GM12878 (cell line): ENCODE measurements at regions not wholly inside any gene's neighbourhood (a gene's known extent, or its start where the extent isn't known, plus 50 kb on each side); places are given as distances from the start of the nearest gene placed in this dataset.

Source experiments
- ATAC-seq: fragments of 200-7000 bp; cut with Tn5 transposase; 3 replicates; pipeline ENCODE4 v1.9.1; 2020; ENCODE audit warnings: mild to moderate bottlenecking, moderate library complexity
- BruUV-seq: library from RNA; stranded (reverse); fragments of 400-500 nt; replicated peaks from 2 replicates; lab custom pipeline; 2021; lab: Mats Ljungman, UMichigan
- CTCF ChIA-PET: fragments of 300-600 bp; sonication (Branson Sonifier 250); formaldehyde crosslinking; extraction: SDS; loops from one replicate; lab custom pipeline; 2021; ENCODE audit warnings: inconsistent platforms; lab: Yijun Ruan, JAX
- POLR2A ChIA-PET: fragments of 350-600 bp; formaldehyde crosslinking; extraction: SDS; loops from one replicate; lab custom pipeline; 2021; ENCODE audit warnings: inconsistent platforms; lab: Charles Lee
- RAD21 ChIA-PET: fragments of 300-600 bp; sonication (Branson Sonifier 250); formaldehyde crosslinking; loops from one replicate; lab custom pipeline; 2023; ENCODE audit warnings: antibody characterized with exemption; ENCODE audit not compliant: unreplicated experiment; lab: Charles Lee
- SMC1A ChIA-PET: fragments of 300-600 bp; sonication (Branson Sonifier 250); formaldehyde crosslinking; loops from one replicate; lab custom pipeline; 2023; ENCODE audit not compliant: unreplicated experiment, uncharacterized antibody; lab: Charles Lee
- DNase-seq: peaks from one replicate; pipeline ENCODE4 v3.0.0-alpha.2; 2011; ENCODE audit warnings: low read depth, low spot score
- FAIRE-seq: peaks from 3 replicates; lab custom pipeline; 2011; peaks lifted over from hg19 to GRCh38; lab: Jason Lieb, UNC
- H2AFZ ChIP-seq: 2 replicates; pipeline ENCODE4 v1.6.0; 2011; ENCODE audit warnings: low read depth, low read length, control low read depth; ENCODE audit not compliant: control insufficient read depth
- H3K27ac ChIP-seq: 2 replicates; pipeline ENCODE4 v1.5.1; 2011; ENCODE audit warnings: control low read depth; ENCODE audit not compliant: control insufficient read depth, insufficient read depth
- H3K27me3 ChIP-seq, 2 experiments: replicated peaks in 1 of 2; 2 replicates each; pipeline versions ENCODE4 v1.6.0 to v1.6.1; 2011; ENCODE audit warnings: low read length in 1 of 2; ENCODE audit not compliant: control insufficient read depth in 2 of 2, insufficient read depth in 2 of 2
- H3K36me3 ChIP-seq, 2 experiments: 2 replicates each; pipeline ENCODE4 v1.5.1; 2011; ENCODE audit warnings: low read length in 1 of 2; ENCODE audit not compliant: control insufficient read depth in 2 of 2, insufficient read depth in 2 of 2
- H3K4me1 ChIP-seq: 2 replicates; pipeline ENCODE4 v1.6.1; 2011; ENCODE audit warnings: mild to moderate bottlenecking, low read length, moderate library complexity, mixed read lengths; ENCODE audit not compliant: control insufficient read depth, insufficient read depth
- H3K4me2 ChIP-seq: 2 replicates; pipeline ENCODE4 v1.6.0; 2011; ENCODE audit warnings: control low read depth; ENCODE audit not compliant: control insufficient read depth, insufficient read depth
- H3K4me3 ChIP-seq: fragments of 200-600 bp; sonication (generic); 2 replicates; pipeline ENCODE4 v1.5.1; 2016
- H3K79me2 ChIP-seq: 2 replicates; pipeline ENCODE4 v1.6.0; 2011; ENCODE audit warnings: low read length; ENCODE audit not compliant: control insufficient read depth, insufficient read depth
- H3K9ac ChIP-seq: 2 replicates; pipeline ENCODE4 v1.8.0; 2011; ENCODE audit warnings: low read length, control low read depth, mixed read lengths; ENCODE audit not compliant: control insufficient read depth, insufficient read depth
- H3K9me3 ChIP-seq: replicated peaks from 3 replicates; pipeline ENCODE4 v1.5.1; 2011; ENCODE audit warnings: mild to moderate bottlenecking, low read length; ENCODE audit not compliant: control insufficient read depth, insufficient read depth
- H4K20me1 ChIP-seq: 2 replicates; pipeline ENCODE4 v1.6.0; 2011; ENCODE audit not compliant: control insufficient read depth, insufficient read depth
- BRCA1 ChIP-seq: IDR thresholded peaks from 2 replicates; pipeline ENCODE4 v1.6.1; 2011; ENCODE audit warnings: low read depth, low read length, improper control_type of control experiment
- CBX3 ChIP-seq: fragments of 200-600 bp; sonication (generic); IDR thresholded peaks from 2 replicates; pipeline ENCODE4 v1.6.1; 2016; ENCODE audit warnings: low read depth, borderline replicate concordance
- CHD4 ChIP-seq: fragments of 200-600 bp; sonication (generic); IDR thresholded peaks from 2 replicates; pipeline ENCODE4 v1.6.1; 2016; ENCODE audit warnings: mild to moderate bottlenecking
- EED ChIP-seq: sonication (generic); IDR thresholded peaks from 2 replicates; pipeline ENCODE4 v1.6.1; 2016; ENCODE audit warnings: antibody characterized with exemption, low read depth
- EP300 ChIP-seq, 2 experiments: fragments of 150-350 bp in 1 of 2; IDR thresholded peaks; 2 replicates each; pipeline ENCODE4 v1.6.1; 2011 to 2012; ENCODE audit warnings: low read depth in 2 of 2, low read length in 2 of 2, borderline replicate concordance in 1 of 2, improper control_type of control experiment in 1 of 2, inconsistent platforms in 1 of 2; ENCODE audit not compliant: control insufficient read depth in 1 of 2
- FOXM1 ChIP-seq: IDR thresholded peaks from 2 replicates; pipeline ENCODE4 v1.6.1; 2012; ENCODE audit warnings: low read depth, mild to moderate bottlenecking, inconsistent platforms, low read length, moderate library complexity
- KLF5 ChIP-seq: fragments of 450-650 bp; IDR thresholded peaks from 2 replicates; pipeline ENCODE4 v1.6.1; 2014; ENCODE audit warnings: mild to moderate bottlenecking; ENCODE audit not compliant: partially characterized antibody
- MEF2B ChIP-seq: fragments of 450-650 bp; IDR thresholded peaks from 2 replicates; pipeline ENCODE4 v1.6.1; 2018; ENCODE audit warnings: mild to moderate bottlenecking, moderate library complexity; ENCODE audit not compliant: partially characterized antibody, poor library complexity, severe bottlenecking
- MYC ChIP-seq: IDR thresholded peaks from 2 replicates; pipeline ENCODE4 v1.6.1; 2011; ENCODE audit warnings: mild to moderate bottlenecking, low read length, moderate library complexity, inconsistent platforms; ENCODE audit not compliant: insufficient read depth, insufficient replicate concordance, insufficient read length, severe bottlenecking
- POLR2AphosphoS2 ChIP-seq: IDR thresholded peaks from 2 replicates; pipeline ENCODE4 v1.6.1; 2011; ENCODE audit warnings: low read depth, mild to moderate bottlenecking, low read length, improper control_type of control experiment, moderate library complexity
- POU2F2 ChIP-seq: IDR thresholded peaks from 3 replicates; pipeline ENCODE4 v1.6.1; 2011; ENCODE audit warnings: low read depth, mild to moderate bottlenecking, low read length, borderline replicate concordance
- RAD21 ChIP-seq: IDR thresholded peaks from 2 replicates; pipeline ENCODE4 v1.6.1; 2011; ENCODE audit warnings: mild to moderate bottlenecking, low read depth, low read length, moderate library complexity; ENCODE audit not compliant: insufficient read depth
- RAD51 ChIP-seq: fragments of 450-650 bp; IDR thresholded peaks from 2 replicates; pipeline ENCODE4 v1.6.1; 2016; ENCODE audit warnings: moderate library complexity, mild to moderate bottlenecking, inconsistent platforms
- SIX5 ChIP-seq: IDR thresholded peaks from 2 replicates; pipeline ENCODE4 v1.6.1; 2011; ENCODE audit warnings: mild to moderate bottlenecking, low read depth, low read length, moderate library complexity; ENCODE audit not compliant: severe bottlenecking
- SREBF1 ChIP-seq: IDR thresholded peaks from 2 replicates; pipeline ENCODE4 v1.6.1; 2012; ENCODE audit warnings: mild to moderate bottlenecking, low read length
- SREBF2 ChIP-seq: IDR thresholded peaks from 2 replicates; pipeline ENCODE4 v1.6.1; 2012; ENCODE audit warnings: mild to moderate bottlenecking, low read length
- ZNF274 ChIP-seq: IDR thresholded peaks from one replicate; pipeline ENCODE4 v1.8.0; 2011; ENCODE audit not compliant: insufficient read length, insufficient read depth
- WGBS: methylation state at CpG from one replicate; pipeline ENCODE4 v1.1.6; 2016; ENCODE audit warnings: low lambda C conversion rate; ENCODE audit not compliant: insufficient replicate concordance, insufficient coverage; ENCODE audit errors: missing lambda C conversion rate; 5-methylcytosine and 5-hydroxymethylcytosine counted together
- in situ Hi-C: fragments of 300-500 bp; cut with MboI; formaldehyde crosslinking; loops from 9 replicates; pipeline ENCODE4 v1.14.3; 2018; ENCODE audit warnings: mixed read lengths
- intact Hi-C: fragments of 100-400 bp; cut with micrococcal nuclease; formaldehyde crosslinking; loops from one replicate; pipeline ENCODE4 v1.14.2; 2022; ENCODE audit not compliant: unreplicated experiment
- TF ChIP-seq, protein P1 (sequence below): IDR thresholded peaks from 2 replicates; pipeline ENCODE4 v1.6.1; 2011; ENCODE audit warnings: borderline replicate concordance, low read depth, mild to moderate bottlenecking, moderate library complexity, low read length; ENCODE audit not compliant: insufficient read depth, poor library complexity, severe bottlenecking
- TF ChIP-seq, protein P2 (sequence below): fragments of 450-650 bp; IDR thresholded peaks from 2 replicates; pipeline ENCODE4 v1.6.1; 2017; ENCODE audit warnings: mild to moderate bottlenecking
- TF ChIP-seq, protein P3 (sequence below), 3 experiments: IDR thresholded peaks in 2 of 3; conservative IDR thresholded peaks in 1 of 3; 2 replicates each; pipeline ENCODE4 v1.5.1; 2011; ENCODE audit warnings: low read depth in 3 of 3, low read length in 3 of 3, mild to moderate bottlenecking in 3 of 3, control low read depth in 2 of 3, moderate library complexity in 2 of 3, inconsistent platforms in 1 of 3, mixed read lengths in 1 of 3; ENCODE audit not compliant: control insufficient read depth in 2 of 3, insufficient read depth in 1 of 3; ENCODE audit errors: extremely low read depth in 1 of 3

DNA sequence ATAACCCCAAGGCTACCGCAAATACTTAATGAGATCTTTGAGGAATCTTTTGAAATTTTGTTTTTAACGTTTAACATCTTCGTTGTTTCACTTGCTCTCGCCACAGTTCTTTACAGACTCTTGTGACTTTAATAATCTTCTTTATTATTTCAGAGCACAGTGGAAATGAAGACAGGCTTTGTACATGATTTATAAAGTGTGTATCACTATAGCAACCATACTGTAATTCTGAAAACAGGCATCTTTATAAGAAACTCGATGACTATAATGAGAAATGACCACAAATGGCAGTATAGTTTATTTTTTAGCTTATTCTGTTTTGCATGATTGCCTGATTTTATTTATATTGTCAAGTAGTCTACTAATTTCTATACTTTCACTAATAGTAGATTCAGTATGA lies 224.4 kb upstream of the GALNTL6 start:
- no TSS peak for BruUV-seq
- no peaks in the 10 kb centered on the region for H3K27me3 ChIP-seq
- H3K27ac ChIP-seq = no peak overlapping the region
- no peak overlapping the region for H2AFZ ChIP-seq
- DNase-seq = no peak
- no peak overlapping the region for H3K4me2 ChIP-seq
- intact Hi-C loops = no loop called here
- TF ChIP-seq RAD21 (no peak), RAD51 (no peak), POU2F2 (no peak), MEF2B (no peak), ZNF274 (no peak), FOXM1 (no peak), SIX5 (no peak), EED (no peak), MYC (no peak), KLF5 (no peak), POLR2AphosphoS2 (no peak), EP300 (IDR thresholded peaks at IDR 0.05; ENCODE audit: borderline replicate concordance in 1 of 2, control insufficient read depth in 1 of 2, low read depth in 2 of 2, low read length in 2 of 2) (no peak), SREBF2 (no peak), BRCA1 (no peak), CHD4 (no peak), CBX3 (no peak), SREBF1 (no peak)
- TF ChIP-seq, protein P1, sequence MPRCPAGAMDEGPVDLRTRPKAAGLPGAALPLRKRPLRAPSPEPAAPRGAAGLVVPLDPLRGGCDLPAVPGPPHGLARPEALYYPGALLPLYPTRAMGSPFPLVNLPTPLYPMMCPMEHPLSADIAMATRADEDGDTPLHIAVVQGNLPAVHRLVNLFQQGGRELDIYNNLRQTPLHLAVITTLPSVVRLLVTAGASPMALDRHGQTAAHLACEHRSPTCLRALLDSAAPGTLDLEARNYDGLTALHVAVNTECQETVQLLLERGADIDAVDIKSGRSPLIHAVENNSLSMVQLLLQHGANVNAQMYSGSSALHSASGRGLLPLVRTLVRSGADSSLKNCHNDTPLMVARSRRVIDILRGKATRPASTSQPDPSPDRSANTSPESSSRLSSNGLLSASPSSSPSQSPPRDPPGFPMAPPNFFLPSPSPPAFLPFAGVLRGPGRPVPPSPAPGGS = no peak
- TF ChIP-seq, protein P2, sequence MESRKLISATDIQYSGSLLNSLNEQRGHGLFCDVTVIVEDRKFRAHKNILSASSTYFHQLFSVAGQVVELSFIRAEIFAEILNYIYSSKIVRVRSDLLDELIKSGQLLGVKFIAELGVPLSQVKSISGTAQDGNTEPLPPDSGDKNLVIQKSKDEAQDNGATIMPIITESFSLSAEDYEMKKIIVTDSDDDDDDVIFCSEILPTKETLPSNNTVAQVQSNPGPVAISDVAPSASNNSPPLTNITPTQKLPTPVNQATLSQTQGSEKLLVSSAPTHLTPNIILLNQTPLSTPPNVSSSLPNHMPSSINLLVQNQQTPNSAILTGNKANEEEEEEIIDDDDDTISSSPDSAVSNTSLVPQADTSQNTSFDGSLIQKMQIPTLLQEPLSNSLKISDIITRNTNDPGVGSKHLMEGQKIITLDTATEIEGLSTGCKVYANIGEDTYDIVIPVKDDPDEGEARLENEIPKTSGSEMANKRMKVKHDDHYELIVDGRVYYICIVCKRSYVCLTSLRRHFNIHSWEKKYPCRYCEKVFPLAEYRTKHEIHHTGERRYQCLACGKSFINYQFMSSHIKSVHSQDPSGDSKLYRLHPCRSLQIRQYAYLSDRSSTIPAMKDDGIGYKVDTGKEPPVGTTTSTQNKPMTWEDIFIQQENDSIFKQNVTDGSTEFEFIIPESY = no peak
- TF ChIP-seq, protein P3, sequence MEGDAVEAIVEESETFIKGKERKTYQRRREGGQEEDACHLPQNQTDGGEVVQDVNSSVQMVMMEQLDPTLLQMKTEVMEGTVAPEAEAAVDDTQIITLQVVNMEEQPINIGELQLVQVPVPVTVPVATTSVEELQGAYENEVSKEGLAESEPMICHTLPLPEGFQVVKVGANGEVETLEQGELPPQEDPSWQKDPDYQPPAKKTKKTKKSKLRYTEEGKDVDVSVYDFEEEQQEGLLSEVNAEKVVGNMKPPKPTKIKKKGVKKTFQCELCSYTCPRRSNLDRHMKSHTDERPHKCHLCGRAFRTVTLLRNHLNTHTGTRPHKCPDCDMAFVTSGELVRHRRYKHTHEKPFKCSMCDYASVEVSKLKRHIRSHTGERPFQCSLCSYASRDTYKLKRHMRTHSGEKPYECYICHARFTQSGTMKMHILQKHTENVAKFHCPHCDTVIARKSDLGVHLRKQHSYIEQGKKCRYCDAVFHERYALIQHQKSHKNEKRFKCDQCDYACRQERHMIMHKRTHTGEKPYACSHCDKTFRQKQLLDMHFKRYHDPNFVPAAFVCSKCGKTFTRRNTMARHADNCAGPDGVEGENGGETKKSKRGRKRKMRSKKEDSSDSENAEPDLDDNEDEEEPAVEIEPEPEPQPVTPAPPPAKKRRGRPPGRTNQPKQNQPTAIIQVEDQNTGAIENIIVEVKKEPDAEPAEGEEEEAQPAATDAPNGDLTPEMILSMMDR (IDR thresholded peaks at IDR 0.05 in 2 of 3, conservative IDR thresholded peaks at IDR 0.05 in 1 of 3; ENCODE audit: control insufficient read depth in 2 of 3, extremely low read depth in 1 of 3, insufficient read depth in 1 of 3, low read depth in 3 of 3, low read length in 3 of 3) = no peak
- H3K9me3 ChIP-seq = peaks cover 2% of the 10 kb centered on the region; the same call in 1 of the 3 replicates
- CTCF ChIA-PET = no interaction called here
- in situ Hi-C loops = no loop called here
- no peak for FAIRE-seq
- peaks cover 3% of the 10 kb centered on the region for H3K4me1 ChIP-seq
- SMC1A ChIA-PET = no interaction called here
- WGBS = 30% methylated on average over 5 of the region's 5 CpGs
- H3K79me2 ChIP-seq = no peaks in the 10 kb centered on the region
- no peaks in the 10 kb centered on the region for H4K20me1 ChIP-seq
- no peak overlapping the region for H3K4me3 ChIP-seq
- POLR2A ChIA-PET = no interaction called here
- H3K36me3 ChIP-seq = no peaks in the 10 kb centered on the region
- no peak for ATAC-seq
- RAD21 ChIA-PET = no interaction called here
- no peak overlapping the region for H3K9ac ChIP-seq
